PC-3 (cell line): ENCODE measurements at regions not wholly inside any gene's neighbourhood (a gene's known extent, or its start where the extent isn't known, plus 50 kb on each side); places are given as distances from the start of the nearest gene placed in this dataset.

Experiments used
- ATAC-seq: fragments of 200-7000 bp; cut with Tn5 transposase; 2 replicates; pipeline ENCODE4 v1.9.1; 2020; ENCODE audit warnings: mild to moderate bottlenecking, moderate library complexity
- BruUV-seq: library from RNA; stranded (reverse); fragments of 400-500 nt; replicated peaks from 2 replicates; lab custom pipeline; 2021; lab: Mats Ljungman, UMichigan
- CTCF ChIA-PET: fragments of 300-600 bp; sonication (Branson Sonifier 250); formaldehyde crosslinking; loops from one replicate; lab custom pipeline; 2022; ENCODE audit warnings: antibody characterized with exemption; lab: Charles Lee
- POLR2A ChIA-PET: fragments of 300-600 bp; sonication (Branson Sonifier 250); formaldehyde crosslinking; loops from one replicate; lab custom pipeline; 2022; ENCODE audit warnings: antibody characterized with exemption; ENCODE audit not compliant: unreplicated experiment; lab: Charles Lee
- DNase-seq: peaks from one replicate; pipeline ENCODE4 v3.0.0-alpha.2; 2015
- H2AFZ ChIP-seq: fragments of 300-600 bp; sonication (generic); 2 replicates; pipeline ENCODE4 v1.6.0; 2016; ENCODE audit warnings: antibody characterized with exemption, low read length
- H3F3A ChIP-seq: fragments of 300-600 bp; sonication (generic); one replicate; pipeline ENCODE4 v1.6.0; 2017; ENCODE audit warnings: antibody characterized with exemption, low read length, control low read depth, mild to moderate bottlenecking; ENCODE audit not compliant: unreplicated experiment
- H3K27ac ChIP-seq: fragments of 300-600 bp; sonication (generic); 2 replicates; pipeline ENCODE4 v1.5.1; 2016; ENCODE audit warnings: mild to moderate bottlenecking, low read length
- H3K27me3 ChIP-seq: fragments of 300-600 bp; sonication (generic); 2 replicates; pipeline ENCODE4 v1.6.1; 2016; ENCODE audit warnings: low read length, mixed read lengths
- H3K36me3 ChIP-seq: fragments of 300-600 bp; sonication (generic); 2 replicates; pipeline ENCODE4 v1.6.1; 2016; ENCODE audit warnings: low read depth, mixed run types, low read length, mixed read lengths
- H3K4me1 ChIP-seq: fragments of 300-600 bp; sonication (generic); 2 replicates; pipeline ENCODE4 v1.5.1; 2016; ENCODE audit warnings: low read length; ENCODE audit not compliant: insufficient read depth
- H3K4me2 ChIP-seq: fragments of 300-600 bp; sonication (generic); 2 replicates; pipeline ENCODE4 v1.6.0; 2016; ENCODE audit warnings: low read length
- H3K4me3 ChIP-seq: fragments of 300-600 bp; sonication (generic); 2 replicates; pipeline ENCODE4 v1.5.1; 2016; ENCODE audit warnings: mild to moderate bottlenecking, low read length, mixed read lengths
- H3K79me2 ChIP-seq: fragments of 300-600 bp; sonication (generic); 2 replicates; pipeline ENCODE4 v1.6.1; 2017; ENCODE audit warnings: low read length, mixed read lengths
- H3K9ac ChIP-seq: fragments of 300-600 bp; sonication (generic); 2 replicates; pipeline ENCODE4 v1.6.0; 2016; ENCODE audit warnings: mild to moderate bottlenecking, low read length
- H3K9me2 ChIP-seq: fragments of 300-600 bp; sonication (generic); replicated peaks from 2 replicates; pipeline ENCODE4 v1.6.1; 2016; ENCODE audit warnings: mixed run types, low read length, mixed read lengths
- H3K9me3 ChIP-seq: fragments of 300-600 bp; sonication (generic); 2 replicates; pipeline ENCODE4 v1.6.1; 2016; ENCODE audit warnings: low read length, mixed read lengths
- H4K20me1 ChIP-seq: fragments of 300-600 bp; sonication (generic); 2 replicates; pipeline ENCODE4 v1.6.1; 2016; ENCODE audit warnings: low read length, mixed read lengths
- CTCF ChIP-seq: fragments of 300-600 bp; sonication (generic); conservative IDR thresholded peaks from 2 replicates; pipeline ENCODE4 v1.5.1; 2017; ENCODE audit warnings: antibody characterized with exemption, low read depth, mild to moderate bottlenecking, low read length
- EZH2 ChIP-seq: fragments of 300-600 bp; sonication (generic); IDR thresholded peaks from one replicate; pipeline ENCODE4 v1.6.1; 2017; ENCODE audit warnings: antibody characterized with exemption, mild to moderate bottlenecking, low read length; ENCODE audit not compliant: unreplicated experiment
- EZH2phosphoT487 ChIP-seq: fragments of 300-600 bp; sonication (generic); IDR thresholded peaks from 2 replicates; pipeline ENCODE4 v1.6.1; 2018; ENCODE audit warnings: mild to moderate bottlenecking, antibody characterized with exemption, low read length, borderline replicate concordance
- intact Hi-C: fragments of 100-400 bp; cut with micrococcal nuclease; formaldehyde crosslinking; loops from 2 replicates; pipeline ENCODE4 v1.9.0; 2023

- POLR2A ChIA-PET = no interaction called here
- Histone ChIP-seq H3K4me1 (no peaks in the 10 kb centered on the region; the same call in 1 of the 2 replicates), H3F3A (no peaks in the 10 kb centered on the region), H3K4me2 (no peak overlapping the region), H3K36me3 (no peaks in the 10 kb centered on the region), H3K9me2 (no peaks in the 10 kb centered on the region), H3K27me3 (no peaks in the 10 kb centered on the region), H4K20me1 (no peaks in the 10 kb centered on the region), H3K79me2 (no peaks in the 10 kb centered on the region), H2AFZ (no peak overlapping the region), H3K9me3 (no peaks in the 10 kb centered on the region), H3K27ac (no peak overlapping the region), H3K9ac (no peak overlapping the region), H3K4me3 (no peak overlapping the region)
- no peak for TF ChIP-seq EZH2
- TF ChIP-seq CTCF = no peak
- TF ChIP-seq EZH2phosphoT487 = no peak
- intact Hi-C loops = no loop called here
- no TSS peak for BruUV-seq
- no peak for ATAC-seq
- DNase-seq = no peak
- CTCF ChIA-PET = no interaction called here
Observed at GRCh38 chr13:24007979-24008620, 110.8 kb upstream of the C1QTNF9B start.

- intact Hi-C loops = no loop called here
- ChIA-PET CTCF (no interaction called here), POLR2A (no interaction called here)
- Histone ChIP-seq H3K9ac (no peak overlapping the region), H3K9me2 (no peaks in the 10 kb centered on the region), H3F3A (no peaks in the 10 kb centered on the region), H3K36me3 (no peaks in the 10 kb centered on the region), H3K27me3 (no peaks in the 10 kb centered on the region), H3K4me1 (no peaks in the 10 kb centered on the region; the same call in 1 of the 2 replicates), H3K27ac (no peak overlapping the region), H3K4me3 (no peak overlapping the region), H3K4me2 (no peak overlapping the region), H3K9me3 (no peaks in the 10 kb centered on the region), H3K79me2 (no peaks in the 10 kb centered on the region), H4K20me1 (no peaks in the 10 kb centered on the region), H2AFZ (no peak overlapping the region)
- no TSS peak for BruUV-seq
- DNase-seq (peak; percentile 6), ATAC-seq (peak; percentile 22; the same call in 1 of the 2 replicates)
- TF ChIP-seq EZH2phosphoT487 (no peak), CTCF (no peak), EZH2 (no peak)
Observed at GRCh38 chr13:24008679-24009078, 111.4 kb upstream of the C1QTNF9B start.

- ATAC-seq (no peak), DNase-seq (no peak)
- Histone ChIP-seq H3K9me2 (no peaks in the 10 kb centered on the region), H3K27me3 (no peaks in the 10 kb centered on the region), H3K4me3 (no peak overlapping the region), H3F3A (no peaks in the 10 kb centered on the region), H3K4me1 (no peaks in the 10 kb centered on the region; the same call in 1 of the 2 replicates), H3K4me2 (no peak overlapping the region), H3K9me3 (no peaks in the 10 kb centered on the region), H3K79me2 (no peaks in the 10 kb centered on the region), H3K9ac (no peak overlapping the region), H3K27ac (no peak overlapping the region), H2AFZ (no peak overlapping the region), H3K36me3 (no peaks in the 10 kb centered on the region), H4K20me1 (no peaks in the 10 kb centered on the region)
- POLR2A ChIA-PET = no interaction called here
- CTCF ChIA-PET = no interaction called here
- no peak for TF ChIP-seq EZH2
- no peak for TF ChIP-seq CTCF
- no peak for TF ChIP-seq EZH2phosphoT487
- no TSS peak for BruUV-seq
- intact Hi-C loops = no loop called here
Observed at GRCh38 chr13:24011266-24011665, 114.0 kb upstream of the C1QTNF9B start.
